Stimulated activated CD4-positive, alpha-beta T cell treated with anti-CD3 and anti-CD28 coated beads, TNF-alpha, amount 100 ng/mL, for 4 hours (primary cell): ENCODE measurements at regions not wholly inside any gene's neighbourhood (a gene's known extent, or its start where the extent isn't known, plus 50 kb on each side); places are given as distances from the start of the nearest gene placed in this dataset.
"Not testable (repeated sequence)": the region's sequence is repeated elsewhere in the genome, so short reads cannot be mapped to it uniquely, and the experiment has no call there.

ENCODE experiments used
- DNase-seq, 3 experiments: peaks; one replicate each; pipeline ENCODE4 v3.0.0-alpha.2; 2020; ENCODE audit warnings: low read depth in 3 of 3

DNA sequence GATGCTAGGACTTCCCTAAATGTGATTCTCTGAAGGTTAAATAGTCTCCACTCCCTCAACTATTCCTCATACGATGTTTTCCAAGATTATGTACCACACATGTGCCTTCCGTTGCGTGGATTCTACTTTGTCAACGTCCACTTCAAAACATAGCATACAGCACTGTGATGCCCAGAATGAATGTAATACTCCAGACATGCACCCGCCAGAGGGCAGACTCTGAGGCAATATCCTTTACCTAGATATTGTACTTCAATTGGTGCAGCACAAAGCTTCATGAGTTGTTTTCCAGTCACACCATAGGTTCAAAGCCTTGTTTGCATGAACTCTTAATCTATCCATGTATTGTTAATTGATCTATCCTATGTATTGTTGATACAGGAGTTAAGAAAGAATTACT, 201.0 kb upstream of the NABP1 start:
- DNase-seq, result no peak

DNA sequence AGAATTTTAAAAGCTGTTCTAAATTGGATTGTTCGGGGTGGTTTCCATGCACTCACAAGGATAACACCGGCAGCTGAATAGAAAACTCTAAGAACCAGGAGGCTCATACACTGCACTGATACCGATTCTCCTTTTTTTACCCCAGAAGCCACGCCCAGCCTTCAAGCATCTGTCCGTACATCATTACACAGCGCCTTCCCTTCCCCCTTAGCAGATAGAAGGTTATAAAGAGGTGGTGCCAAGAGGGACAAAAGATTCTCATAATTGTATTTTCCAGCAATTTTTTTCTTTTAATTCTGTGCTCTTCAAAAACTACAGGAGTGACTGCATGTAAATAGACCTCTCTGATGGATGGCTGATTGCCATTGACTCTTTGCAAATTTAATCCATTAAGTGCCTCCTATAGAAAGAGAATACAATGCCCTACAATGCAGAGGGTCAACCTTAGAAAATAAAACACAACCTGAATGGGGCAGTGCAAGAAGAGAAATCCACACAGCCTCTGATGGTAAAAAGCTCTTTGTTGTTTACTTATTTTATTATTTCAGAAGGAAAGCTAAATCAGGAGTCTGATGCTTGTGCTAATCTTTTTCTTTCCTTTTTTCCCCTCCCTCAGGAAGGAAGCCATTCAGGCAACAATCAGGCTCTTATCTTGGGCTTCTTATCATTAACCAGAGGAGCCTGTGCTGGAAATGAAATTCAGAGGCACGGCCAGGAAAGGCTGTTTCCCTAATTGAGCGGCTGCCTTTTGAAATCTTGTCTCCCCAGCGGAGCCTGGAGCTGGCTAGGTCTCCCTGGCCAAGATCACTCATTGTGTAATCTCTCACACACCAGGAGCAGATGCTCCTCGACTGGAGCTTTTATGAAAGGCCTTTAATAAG, 198.9 kb upstream of the NABP1 start:
- DNase-seq, result no peak

DNA sequence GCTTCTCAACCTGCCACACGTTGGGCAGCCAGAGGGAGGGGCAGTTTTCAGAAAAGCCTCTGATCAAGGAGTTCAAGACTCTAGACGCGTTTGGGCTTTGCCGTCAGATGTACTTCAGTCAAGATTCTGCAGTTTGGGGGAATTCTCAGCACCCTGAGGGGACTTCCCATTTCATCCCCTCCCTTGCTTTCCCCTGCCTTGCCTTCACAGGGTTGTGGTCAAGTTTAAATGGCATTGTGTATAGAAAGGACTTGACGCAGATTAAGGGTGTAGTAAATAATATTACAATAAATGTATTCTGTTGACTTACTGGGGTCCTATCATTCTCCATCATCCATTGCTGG, 198.3 kb upstream of the NABP1 start:
- no peak for DNase-seq

DNA sequence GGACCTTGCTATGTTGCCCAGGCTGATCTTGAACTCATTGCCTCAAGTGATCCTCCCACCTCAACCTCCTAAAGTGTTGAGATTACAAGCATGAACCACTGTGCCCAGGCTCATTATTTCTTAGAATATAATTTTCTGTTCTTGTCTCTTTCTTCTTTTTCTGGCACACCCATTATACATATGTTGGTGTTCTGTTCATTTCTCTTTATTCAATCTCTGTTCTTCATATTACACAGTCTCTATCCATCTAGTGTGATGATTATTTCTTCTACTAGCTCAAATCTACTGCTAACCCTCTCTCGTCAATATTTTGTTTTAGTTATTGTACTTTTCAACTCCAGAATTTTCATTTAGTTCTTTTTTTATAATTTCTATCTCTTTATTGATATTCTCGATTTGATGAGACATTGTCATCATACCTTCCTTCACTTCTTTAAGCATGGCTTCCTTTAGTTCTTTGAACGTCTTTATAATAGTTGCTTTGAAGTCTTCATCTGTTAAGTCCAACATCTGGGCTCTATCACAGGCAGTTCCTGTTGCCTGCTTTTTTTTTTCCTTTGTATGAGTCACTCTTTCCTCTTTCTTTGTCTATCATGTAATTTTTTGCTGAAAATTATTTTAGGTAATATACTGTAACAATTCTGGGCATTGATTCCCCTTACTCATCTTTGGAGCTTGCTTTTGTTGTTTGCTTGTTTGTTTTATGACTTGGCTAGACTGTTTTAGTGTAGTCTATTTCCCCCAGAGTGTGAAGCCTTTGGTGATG, 196.4 kb upstream of the NABP1 start:
- DNase-seq, result no peak

DNA sequence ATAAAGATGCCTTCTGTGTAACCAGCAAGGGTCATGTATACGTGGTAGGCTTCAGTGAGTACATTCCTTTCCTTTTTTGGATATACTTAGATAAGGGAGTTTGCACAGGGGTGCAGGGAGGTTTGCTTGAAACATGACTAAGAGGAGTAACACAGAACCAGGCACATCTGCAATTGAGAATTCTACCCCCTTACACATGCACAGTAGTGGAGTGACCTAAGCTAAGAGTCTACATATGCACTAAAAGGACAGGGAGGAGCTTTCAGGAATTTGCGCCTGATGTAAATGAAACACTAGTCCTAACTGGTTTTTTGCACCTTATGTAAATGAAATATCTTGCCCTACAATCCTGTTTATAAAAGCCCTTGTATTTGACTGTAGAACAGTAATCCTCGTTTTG, 194.8 kb upstream of the NABP1 start:
- DNase-seq, result no peak

DNA sequence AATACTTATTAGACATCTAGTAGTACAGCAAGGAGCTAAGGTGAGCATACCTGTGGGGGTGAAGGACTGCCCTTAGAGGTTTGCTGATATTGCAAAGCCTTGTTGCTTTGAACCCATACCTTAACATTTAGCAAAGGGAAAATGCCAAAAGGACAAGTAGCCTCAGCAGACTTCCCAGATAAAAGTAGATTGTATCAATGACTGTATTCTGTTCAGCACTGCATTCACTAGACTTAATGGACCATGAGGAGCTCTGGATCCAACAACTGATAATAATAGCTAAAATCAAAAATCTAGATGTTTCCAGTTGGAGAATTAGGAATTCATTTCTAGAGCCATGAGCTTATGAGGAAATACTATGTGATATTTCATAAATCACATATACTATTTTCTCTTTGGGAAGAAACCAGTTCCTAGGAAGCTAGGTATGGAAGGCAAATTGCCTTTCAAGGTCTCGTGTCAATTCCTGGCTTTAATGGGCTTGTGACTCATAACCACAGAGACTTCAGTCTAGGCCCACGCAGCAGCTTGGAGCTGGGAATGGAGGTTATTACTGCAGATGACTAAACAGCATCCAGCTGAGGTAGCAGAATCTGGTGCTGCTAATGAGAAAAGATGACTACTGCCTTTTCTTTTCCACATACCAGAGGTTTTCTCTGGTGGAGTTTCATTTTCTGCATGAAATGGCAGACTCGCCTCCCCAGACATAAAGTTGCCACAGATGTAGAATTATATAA, 191.2 kb upstream of the NABP1 start:
- no peak for DNase-seq

DNA sequence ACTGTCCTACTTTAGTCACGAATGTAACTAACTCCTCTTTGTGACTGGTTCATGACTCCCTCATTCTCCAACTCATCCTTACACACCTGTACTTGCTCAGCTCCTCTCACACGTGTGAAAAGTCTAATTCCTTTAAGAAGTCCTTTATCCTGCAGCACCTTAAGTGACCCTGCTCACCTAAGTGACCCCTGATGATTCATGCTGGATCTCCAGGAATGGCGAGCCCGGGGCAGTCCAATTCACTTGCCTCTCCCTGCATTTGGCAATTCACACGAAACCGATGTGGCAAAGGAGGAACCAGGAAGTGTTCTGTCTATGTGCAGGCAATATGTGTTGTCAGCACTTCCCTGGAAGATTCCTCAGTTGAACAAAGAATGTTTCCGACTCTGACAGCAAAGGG, 189.8 kb upstream of the NABP1 start:
- DNase-seq, result no peak

DNA sequence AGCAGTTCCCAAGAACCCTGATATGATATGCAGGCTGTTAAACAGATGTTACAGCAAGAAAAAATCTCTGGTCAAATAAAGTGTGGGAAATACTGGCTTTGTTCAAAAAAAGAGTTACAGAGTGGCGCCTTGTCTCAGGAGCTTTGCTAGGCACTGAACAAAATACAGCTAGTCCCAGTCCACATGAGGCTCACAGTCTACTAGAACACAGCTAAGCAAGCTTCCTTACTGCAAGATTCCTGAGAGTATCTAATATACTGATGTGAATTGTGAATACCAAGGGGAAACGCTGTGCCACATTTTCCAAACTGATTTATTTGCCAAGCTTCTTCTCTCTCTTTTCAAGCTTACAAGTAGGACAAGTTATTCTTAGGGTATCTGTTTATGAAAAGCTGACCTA, 188.8 kb upstream of the NABP1 start:
- DNase-seq, result no peak

DNA sequence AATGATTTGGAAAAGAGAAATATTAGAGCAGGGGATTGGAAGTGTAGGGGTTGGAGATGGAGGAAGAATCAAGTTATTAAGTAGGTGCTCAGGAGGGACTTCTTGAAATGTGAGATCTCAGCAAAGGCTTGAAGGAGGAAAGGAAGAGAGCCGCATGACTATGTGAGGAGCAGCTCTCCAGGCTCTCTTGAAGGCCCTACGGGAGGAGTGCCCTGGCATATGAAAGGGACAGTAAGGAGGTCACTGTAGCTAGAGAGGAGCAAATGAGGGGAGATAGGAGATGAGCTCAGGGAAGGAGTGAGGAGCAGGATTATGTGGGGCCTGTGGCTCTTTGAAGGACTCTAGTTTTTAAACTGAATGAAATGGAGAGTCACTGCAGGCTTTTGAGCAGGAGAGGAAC, 181.1 kb upstream of the NABP1 start:
- DNase-seq, result no peak

DNA sequence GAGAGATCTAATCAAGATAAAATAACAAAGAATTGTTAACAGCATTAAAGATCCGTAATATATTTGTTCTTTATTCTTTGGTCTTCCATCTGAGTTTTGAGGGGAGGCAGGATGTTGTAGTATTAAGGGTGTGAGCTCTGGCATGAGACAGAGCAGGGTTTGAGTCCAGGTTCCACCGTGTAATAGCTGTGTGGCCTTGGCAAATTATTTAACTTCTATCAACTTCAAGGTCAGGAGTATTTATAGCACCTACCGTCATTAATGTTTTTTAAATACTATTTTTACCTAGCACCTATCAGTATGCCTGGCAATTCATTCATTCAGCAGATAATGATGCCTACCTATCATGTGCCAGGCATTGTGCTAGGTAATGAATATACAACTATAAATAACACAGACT, 180.1 kb upstream of the NABP1 start:
- no peak for DNase-seq

DNA sequence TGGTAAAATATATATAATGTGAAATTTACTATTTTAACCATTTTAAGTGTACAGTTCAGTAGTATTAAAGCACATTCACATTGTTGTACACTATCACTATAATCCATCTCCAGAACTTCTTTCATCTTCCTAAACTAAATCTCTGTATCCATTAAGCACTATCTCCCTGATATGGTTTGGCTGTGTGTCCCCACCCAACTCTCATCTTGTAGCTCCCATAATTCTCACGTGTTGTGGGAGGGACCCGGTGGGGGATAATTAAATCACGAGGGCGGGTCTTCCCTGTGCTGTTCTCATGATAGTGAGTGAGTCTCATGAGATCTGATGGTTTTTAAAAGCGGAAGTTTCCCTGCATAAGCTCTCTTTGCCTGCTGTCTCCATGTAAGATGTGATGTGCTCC, 178.9 kb upstream of the NABP1 start:
- DNase-seq, result no peak

DNA sequence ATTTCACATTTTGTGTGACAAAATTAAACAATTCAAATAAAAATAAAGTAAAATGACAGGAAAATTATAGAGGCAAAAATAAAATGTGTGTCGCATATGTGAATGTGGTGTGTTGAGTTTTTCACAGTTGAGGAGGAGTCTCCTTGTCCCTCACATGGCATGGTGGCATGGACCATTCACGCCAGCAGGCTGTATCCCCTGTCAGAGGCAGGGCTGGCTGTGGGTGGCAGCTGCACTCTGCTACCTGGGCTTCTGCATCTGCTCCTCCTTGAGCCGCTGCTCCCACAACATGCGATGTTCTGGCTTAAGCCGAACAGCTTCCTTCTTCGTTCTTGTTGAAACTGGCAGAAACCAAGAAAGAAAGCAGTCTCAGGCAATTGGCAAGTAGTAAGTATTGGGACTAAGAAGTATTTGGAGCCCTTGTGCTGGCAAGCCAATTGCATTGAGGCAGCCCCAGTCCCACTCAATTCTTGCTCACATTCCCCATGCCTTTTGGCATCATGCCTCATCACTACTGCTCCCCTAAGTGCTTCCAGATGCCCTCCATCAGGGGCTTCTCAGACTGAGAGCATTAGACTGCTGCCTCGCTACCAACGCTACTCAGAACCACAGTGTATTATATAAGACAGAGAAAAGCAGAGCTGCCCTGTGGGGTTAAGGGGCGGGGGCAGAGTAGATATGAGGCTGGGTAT, 177.9 kb upstream of the NABP1 start:
- DNase-seq, result no peak

DNA sequence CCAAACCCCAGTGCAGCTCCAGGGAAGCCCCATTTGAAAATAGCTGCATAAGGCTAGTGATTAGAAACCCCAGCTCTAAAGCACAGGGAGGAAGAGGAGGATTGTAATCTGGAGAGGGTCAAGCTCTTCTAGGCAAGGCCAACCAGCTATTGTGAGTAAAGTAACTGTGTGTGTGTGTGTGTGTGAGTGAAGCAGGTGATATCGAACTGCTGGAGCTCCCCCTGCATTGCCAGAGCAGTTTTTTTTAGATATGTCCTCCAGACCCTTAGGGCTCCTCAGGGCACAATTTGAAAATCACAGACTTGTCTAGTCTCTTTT, 177.4 kb upstream of the NABP1 start:
- no peak for DNase-seq

DNA sequence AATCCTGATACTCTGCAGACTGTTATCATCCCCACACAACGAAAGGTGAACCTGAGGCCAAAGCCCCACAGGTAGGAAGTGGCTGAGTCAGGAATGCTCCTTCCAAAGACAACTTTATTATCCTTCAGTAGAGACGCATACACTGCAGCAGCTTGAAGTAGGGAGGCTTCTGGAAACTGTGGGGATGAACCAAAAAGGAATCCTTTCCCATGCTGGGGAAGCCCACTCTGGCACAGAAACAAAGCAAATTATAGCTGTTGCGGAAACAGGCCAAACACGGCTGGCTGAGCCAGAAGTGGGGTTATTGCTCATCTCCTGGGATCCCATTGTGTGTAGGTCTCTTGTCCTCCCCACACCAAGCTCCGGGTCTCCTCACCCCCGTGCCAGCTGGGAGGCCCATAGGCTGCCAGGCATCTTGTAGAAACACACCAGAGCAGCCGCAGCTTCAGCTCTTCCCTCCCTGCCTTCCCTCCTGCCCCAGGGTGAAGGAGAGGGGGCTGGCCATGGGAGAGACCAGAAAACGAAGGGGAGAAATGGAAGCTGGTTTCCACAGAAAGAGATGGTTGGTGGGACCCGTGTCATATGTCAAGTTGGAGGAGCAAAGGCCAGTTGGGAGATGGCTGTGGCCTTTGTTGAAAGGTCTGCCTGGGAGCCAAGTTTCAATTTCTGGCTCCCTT, 176.9 kb upstream of the NABP1 start:
- no peak for DNase-seq

DNA sequence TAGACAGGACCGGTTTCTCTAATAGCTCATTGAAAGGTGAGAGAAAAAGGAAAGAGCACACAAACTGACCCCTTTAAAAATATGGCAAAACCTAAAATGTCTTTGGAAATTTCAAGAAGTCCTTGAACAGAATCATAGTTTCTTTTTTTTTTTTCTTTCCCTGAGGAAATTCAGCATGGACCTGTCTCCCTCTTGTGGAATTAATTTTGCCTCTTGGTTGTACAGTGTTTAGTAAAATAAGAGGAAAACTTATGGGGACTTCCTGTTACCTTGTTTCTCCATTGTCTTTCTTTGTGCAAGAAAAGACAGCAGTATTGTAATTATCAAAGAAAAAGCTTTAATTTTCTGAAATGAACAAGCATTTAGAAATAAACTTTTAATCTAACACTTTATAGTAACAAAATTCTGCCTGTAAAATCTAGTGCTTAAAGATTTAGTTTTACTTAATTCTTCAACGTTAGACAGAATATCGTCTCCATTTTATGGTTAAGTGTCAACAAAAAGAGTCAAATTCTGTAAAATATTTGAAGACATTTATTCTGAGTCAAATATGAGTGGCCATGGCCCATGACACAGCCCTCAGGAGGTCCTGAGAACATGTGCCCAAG, 176.3 kb upstream of the NABP1 start:
- DNase-seq, result no peak

DNA sequence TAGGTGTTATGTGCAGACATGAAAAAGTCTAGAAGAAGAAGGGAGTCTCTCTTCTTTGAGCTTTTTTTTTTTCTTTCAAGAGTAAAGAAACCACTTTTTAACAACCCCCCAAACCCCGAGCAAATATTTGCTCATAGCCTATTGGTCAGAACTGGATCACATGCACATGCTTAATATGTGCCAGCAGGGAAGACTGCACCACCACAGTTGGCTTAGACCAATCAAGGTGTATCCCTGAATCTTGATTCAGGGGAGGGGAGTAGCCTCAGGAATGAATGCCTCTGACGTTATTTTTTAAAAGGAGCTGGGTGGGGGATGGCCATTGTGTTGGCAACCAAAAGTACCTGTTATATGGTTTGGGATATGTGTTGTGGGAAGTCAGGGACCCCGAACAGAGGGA, 171.4 kb upstream of the NABP1 start:
- DNase-seq, result no peak

DNA sequence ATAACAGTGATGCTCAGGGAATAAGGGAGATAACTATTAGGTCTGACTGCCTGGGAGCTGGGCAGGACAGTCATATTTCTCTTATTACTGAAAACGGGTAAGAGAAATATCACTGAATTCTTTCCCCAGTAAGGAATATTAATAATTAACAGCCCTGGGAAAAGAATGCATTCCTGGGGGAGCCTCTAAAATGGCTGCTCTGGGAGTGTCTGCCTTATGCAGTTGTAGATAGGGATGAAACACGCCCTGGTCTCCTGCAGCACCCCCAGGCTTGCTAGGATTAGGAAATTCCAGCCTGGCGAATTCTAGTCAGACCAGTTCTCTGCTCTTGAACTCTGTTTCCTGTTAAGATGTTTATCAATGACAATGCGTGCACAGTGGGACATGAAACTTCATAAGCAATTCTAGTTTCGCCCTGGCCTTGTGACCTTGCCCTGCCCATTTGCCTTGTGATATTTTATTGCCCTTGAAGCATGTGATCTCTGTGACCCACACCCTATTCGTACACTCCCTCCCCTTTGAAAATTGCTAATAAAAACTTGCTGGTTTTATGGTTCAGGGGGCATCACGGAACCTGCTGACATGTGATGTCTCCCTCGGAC, 170.6 kb upstream of the NABP1 start:
- DNase-seq, result not testable (repeated sequence)

DNA sequence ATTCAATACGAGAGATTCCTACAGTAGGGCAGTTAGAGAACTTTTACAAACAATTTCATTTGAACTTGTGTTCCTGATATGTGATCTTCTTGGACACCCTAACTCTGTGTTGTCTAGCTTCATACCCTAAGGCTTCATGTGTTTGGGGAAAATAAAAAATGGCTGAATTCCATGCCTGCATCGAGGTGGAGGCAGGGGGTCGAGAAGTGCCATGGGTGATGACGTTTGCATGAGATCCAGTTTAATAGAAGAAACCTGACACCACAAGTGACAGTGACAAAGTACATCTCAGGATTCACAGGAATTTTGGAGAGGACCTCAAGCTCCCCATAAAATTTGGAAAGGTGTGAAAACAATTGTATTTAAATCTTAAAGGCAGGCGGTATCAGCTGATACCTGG, 169.2 kb upstream of the NABP1 start:
- DNase-seq, result no peak

DNA sequence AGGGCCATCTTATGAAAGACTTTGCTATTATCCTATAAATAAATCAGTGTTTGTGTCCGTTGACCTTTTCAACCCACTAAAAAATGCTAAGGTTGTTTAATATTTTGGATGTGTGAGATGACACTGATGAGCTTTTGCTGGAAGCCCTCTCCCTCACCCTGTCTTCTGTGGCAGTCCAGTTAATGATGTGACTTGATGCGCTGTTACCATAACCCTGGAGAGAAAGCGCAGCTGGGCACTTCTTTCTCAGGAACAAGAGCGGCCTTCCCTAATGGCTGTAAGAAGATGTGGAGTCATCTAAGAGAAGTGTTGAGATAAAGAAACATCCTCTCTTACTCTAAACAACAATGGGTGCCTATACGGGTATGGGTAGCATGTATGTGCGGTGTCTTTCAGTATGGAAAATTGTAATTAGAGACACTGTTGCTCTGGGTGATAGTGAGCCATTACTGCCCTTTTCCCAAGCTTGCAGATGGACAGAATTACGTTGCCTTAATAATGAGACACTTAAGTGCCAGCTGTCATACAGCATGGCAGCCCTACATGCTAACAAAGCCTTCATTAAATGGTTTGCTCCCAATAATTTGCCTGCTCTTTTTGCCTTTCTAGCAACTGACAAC, 165.6 kb upstream of the NABP1 start:
- no peak for DNase-seq

DNA sequence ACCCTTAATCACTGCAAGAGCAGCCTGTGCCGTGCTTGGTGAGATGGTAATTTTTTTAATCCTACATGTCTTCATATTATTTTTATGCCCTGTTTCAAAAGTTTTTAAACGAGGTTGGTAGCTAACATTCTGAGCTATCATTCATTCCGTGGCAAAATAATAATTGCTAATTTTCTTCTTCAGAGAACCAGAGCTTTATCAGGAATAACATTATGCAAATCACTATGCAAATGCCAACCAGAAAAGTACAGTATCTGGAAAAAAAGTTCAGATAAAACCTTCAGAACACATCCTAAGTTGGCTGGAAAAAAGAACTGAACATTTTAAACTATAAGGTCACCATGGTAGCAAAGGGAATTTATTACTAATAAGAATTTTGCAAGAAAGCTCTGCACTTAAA, 165.1 kb upstream of the NABP1 start:
- no peak for DNase-seq
